CD1c-positive myeloid dendritic cell (primary cell): ENCODE measurements at regions not wholly inside any gene's neighbourhood (a gene's known extent, or its start where the extent isn't known, plus 50 kb on each side); places are given as distances from the start of the nearest gene placed in this dataset.

Source experiments
- DNase-seq: peaks from one replicate; pipeline ENCODE4 v3.0.0-alpha.2; 2016; ENCODE audit errors: extremely low spot score

- no peak for DNase-seq
These were observed 106.8 kb upstream of the B3GAT1 start for GRCh38 chr11:134518616-134519389.

GRCh38 chr11:134517621-134518293 lies 105.7 kb upstream of the B3GAT1 start:
- DNase-seq = no peak

GRCh38 chr11:134517115-134517514 lies 105.1 kb upstream of the B3GAT1 start:
- no peak for DNase-seq

- DNase-seq = no peak
These were observed 104.5 kb upstream of the B3GAT1 start for GRCh38 chr11:134516529-134516928.

DNA sequence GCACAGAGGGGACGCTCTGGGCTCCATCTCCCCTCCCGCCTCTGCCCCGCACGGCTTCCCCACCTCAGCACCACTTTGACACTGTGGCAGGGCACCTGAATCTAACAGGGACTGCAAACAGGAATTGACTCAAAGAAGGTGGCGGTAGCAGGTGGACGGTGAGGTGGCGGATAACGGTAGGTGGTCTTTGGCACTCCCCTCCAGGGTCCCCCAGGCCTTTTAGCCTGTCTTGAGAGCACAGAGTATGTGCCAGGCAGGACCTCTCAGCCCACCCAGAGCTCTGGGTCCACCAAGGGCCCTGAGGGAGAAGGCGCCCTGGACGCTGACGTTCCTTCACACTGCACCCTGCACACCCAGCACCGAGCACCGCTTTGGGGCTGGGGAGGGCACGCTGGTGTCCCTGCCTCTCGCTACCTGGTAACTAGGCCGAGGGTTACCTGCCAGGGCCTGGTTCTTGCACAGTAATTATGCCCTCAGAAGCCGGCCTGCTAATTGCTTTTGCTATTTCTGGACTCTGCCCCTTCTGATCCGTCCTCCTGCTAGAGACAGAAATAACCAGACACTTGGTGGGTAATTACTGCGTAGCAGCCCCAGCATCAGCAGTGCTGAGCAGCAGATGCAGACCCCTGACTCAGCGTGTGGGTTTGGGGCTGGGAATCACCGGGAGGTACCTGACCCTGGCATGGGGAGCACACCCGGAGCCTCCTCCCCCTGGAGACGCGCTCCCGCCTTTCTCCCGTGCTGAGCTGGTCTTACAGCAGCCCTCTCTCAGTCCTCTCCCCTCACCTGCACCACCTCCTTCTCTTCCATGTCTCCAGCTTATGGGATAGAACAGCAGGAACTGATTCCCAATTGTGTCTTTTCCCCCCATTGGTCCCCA lies 103.3 kb upstream of the B3GAT1 start:
- DNase-seq = no peak

DNA sequence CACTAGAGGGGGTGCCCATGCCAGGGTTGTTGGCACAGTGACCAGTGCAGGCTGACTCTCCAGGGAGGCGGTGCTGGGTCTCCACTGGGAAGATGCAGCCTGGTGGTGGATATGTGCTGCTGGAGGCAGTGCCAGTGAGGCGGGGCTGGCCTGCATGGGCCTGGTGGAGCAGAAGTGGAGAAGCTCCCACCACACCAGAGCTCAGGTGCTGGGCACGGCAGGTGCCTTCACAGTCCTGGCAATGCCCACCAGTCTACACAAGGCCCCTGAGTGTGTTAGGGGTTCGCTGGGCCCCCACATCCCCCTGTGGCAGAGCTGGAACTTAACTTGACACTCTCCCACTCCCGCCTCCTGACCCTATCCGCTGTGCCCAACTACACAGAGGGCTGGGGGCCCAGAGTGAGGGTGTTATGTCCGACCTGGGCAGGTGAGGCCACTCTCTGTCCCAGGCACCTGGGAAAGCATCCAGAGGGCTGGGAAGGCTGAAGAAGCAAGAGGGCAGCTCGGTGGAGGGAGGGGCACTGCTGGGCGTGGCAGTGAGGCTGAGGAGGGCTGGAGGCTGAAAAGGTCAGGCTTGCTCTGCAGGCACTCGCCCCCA lies 102.4 kb upstream of the B3GAT1 start:
- DNase-seq = no peak

DNA sequence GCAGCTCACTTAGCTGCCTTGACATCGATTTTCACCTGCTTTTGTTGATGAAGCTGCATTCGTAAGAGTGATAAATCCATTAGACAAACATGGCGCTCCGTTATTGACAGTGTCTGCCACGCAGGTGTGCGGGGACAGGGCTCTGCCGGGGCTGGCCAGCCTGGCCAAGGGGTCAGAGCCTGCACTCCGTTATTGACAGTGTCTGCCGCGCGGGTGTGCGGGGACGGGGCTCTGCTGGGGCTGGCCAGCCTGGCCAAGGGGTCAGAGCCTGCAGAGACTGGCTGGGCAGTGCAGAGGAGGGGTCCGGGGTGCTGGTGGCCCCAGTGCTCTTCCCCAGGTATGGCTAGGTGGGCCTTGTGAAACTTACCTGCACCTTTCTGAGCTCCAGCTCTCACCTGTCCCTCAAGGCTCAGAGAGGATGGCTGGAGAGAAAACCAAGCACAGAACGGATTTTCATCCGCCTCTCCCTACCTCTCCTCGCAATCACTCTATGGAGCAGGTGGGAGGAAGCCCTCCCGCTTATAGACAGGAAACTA lies 101.6 kb upstream of the B3GAT1 start:
- DNase-seq = no peak

- no peak for DNase-seq
These were observed 100.8 kb upstream of the B3GAT1 start for GRCh38 chr11:134512571-134513538.

DNA sequence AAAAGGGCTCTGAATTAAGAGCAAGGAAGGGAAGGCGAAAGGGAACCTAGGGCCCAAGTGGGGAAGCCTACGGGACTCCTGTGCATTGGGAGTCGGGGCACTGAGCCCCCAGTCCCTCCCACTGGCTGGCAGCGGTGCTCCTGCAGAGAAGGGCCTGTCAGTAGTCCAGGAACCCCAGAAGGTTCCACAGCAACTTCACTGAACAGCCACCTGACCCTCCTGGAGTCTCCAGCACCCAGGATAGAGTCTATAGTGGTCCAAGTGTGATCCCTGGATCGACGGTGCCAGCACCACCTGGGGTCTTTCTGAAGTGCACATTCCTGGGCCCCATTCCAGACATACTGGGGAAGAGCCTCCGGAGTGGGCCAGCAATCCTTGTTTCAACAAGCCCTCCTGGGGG lies 100.0 kb upstream of the B3GAT1 start:
- DNase-seq = no peak

DNA sequence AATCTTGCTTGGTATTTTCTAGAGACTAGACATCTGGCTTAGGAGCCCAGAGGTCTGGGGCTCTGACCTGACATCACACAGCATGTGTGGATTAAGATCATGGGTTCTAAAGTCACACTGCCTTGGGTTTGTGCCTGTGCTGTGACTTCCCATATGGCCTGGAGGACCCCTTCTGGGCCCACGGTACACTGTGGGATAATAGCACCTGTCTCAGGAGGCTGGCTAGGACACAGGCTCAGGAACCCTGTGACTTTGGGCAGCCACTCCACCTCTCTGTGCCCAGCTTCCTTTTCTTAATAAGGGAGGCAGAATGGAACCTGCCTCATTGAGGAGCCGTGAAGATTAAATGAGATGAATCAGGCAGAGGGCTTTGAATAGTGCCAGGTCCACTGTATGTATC lies 99.2 kb upstream of the B3GAT1 start:
- no peak for DNase-seq

GRCh38 chr11:134510233-134511040 lies 98.4 kb upstream of the B3GAT1 start:
- no peak for DNase-seq

DNA sequence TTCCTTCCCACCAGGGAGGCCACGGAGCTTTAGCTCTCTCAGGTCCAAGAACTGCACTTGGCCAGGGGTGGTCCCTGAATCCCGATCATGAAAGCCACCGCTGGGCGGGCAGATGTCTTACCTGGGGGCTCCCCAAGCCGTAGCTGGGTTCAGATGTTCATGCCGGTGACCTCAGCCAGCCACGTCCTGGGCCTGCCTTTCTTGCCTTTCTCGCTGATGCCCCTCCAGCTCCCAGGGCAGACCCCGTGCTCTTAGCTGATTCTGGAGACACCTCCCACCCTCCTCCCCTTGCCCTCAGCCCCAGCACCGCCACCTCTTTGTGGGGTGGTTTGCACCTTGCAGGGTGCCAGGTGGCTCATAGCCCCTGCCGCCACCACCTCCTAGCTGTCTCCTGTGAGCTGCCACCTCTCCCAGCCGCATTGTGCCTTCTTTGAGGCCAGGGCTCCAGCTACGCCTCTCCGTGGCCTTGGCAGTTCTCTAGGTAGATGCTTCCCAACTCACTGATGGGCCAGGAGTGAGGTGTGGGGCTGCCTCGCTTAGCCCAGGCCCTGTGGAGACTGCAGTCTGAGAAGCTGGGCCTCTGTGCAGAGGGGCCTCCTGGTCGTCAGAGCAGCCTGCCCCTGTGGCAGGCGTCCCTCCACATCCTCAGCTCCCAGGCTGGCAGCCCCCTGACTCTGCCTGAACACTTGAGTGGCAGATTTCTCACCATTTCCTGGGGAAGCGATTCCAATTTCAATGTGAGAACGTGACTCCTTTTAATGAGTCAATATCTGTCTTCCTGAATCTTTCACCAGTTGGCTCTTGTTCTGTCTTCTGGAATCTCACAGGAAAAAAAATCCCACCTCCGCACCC lies 97.6 kb upstream of the B3GAT1 start:
- no peak for DNase-seq

DNA sequence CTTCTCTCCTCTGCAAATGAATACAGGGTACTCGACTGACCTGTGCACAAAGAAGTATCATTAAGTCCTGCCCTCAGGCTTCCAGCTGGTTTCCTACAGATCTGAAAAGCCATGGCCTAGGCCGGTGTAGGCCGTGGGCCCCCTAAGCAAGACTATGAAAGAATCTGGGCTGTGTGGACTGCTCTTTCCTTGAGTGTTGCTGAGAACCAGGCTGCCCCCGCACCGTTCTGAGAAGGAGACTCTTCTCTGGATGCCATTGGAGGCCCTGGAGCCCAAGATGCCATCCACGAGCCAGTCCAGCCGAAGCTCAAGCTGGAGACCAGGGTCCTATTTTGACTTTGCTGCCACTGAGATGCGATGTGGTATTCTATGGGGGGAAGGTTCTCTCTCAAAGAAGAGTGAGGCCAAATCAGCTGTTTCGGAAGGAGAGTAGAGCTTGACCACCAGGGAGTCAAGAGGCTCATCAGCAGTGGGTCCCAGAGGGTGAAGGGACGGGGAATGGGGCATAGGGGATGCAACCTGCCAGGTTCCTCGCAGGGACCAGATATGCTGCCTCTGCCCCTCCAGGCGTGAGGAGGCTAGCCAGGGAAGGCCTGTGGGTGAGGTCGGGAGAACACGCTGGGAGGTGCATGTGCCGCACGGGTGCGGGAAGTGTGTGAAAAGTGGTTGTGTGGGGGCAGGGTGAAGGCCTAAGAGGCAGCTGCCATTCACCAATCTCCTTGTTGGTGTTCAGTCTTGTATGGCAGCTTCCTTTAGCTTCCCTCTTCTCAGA lies 96.4 kb upstream of the B3GAT1 start:
- DNase-seq = no peak

GRCh38 chr11:134506046-134506445 lies 94.0 kb upstream of the B3GAT1 start:
- DNase-seq = no peak

DNA sequence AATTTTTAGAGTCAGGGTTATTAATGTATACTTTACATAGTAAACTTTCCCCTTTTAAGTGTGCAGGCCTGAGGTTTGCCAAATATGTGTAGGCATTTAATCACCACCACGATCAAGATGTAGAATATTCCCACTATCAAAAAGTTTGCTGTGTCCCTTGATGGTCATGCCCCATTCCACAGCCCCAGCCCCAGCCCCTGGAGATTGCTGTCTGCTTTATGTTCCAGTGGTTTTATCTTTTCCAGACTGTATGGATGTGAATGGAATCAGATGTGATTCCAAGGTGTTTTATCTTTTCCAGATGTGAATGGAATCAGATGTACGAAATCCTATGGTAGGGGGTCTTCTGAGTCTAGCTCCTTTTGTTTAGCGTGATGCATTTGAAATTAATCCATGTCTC lies 93.1 kb upstream of the B3GAT1 start:
- no peak for DNase-seq

DNA sequence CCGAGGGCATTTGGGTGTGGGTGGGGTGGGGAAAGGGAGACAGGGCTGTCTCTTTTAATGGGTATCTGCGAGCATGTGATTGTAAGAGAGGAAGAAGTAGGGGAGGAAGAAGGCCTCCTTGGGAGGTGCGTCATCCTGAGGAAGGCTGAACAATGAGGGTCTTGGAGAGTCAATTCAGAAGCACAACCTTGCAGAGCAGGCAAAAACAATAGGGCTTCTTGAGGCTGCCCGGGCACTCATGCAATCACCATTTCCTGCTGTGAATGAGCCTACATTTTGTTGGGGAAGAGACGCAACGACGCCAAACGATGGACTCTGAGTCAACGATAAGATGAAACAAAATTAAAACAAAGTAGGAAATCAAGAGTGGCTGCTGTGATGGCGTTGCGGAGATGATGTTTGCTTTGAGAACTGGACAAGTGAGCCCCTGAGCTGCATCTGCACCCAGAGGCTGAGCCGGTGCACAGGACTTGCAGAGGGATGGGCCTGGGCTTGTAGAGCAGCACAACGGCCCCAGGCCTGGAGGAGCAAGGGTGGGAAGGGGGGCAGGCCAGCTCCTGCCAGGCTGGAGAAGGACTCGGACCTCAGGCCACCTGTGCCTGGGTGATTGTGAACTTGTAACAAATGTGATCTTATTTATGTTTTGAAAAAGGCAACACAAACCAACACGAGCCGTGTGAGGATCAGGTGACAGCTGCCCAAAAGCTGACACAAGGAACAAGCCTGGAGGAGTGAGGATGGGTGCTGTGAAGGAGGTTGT lies 92.3 kb upstream of the B3GAT1 start:
- no peak for DNase-seq

DNA sequence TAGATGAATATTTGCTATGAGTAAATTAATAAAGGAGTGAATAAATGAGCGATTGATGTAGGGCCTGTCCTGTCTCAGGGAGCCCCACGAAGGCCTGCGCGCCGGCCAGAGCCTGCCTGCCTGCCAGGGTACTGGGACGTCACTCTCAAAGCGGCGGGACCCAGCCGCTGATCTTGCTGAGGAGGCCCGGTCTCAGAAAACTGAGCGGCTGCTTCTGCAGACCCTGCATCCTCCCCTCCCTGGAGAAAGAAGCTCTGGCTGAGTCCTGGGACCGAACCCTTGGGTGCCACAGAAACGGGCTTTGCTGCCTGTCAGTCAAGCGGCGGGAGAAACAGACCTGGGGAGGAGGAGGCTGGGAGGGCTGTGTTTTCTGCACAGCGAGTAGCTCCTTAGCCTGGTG lies 91.6 kb upstream of the B3GAT1 start:
- DNase-seq = no peak
